Kidney epithelial cell (primary cell): ENCODE measurements at regions not wholly inside any gene's neighbourhood (a gene's known extent, or its start where the extent isn't known, plus 50 kb on each side); places are given as distances from the start of the nearest gene placed in this dataset.

Experiments used
- DNase-seq: peaks from one replicate; pipeline ENCODE4 v3.0.0-alpha.2; 2010; ENCODE audit warnings: low read depth
- H3K27me3 ChIP-seq: 2 replicates; pipeline ENCODE4 v1.6.0; 2011; ENCODE audit warnings: low read length; ENCODE audit not compliant: control insufficient read depth, insufficient read depth
- H3K36me3 ChIP-seq: 2 replicates; pipeline ENCODE4 v1.5.1; 2011; ENCODE audit warnings: low read length; ENCODE audit not compliant: control insufficient read depth, insufficient read depth
- H3K4me3 ChIP-seq: 2 replicates; pipeline ENCODE4 v1.5.1; 2011; ENCODE audit warnings: low read depth, mild to moderate bottlenecking, control low read depth, low read length
- CTCF ChIP-seq: IDR thresholded peaks from 2 replicates; pipeline ENCODE4 v1.5.1; 2011; ENCODE audit warnings: mild to moderate bottlenecking, moderate library complexity, low read length, control low read depth, inconsistent platforms; ENCODE audit not compliant: insufficient read depth, poor library complexity, severe bottlenecking

GRCh38 chr15:24879492-24879891, 75.3 kb upstream of the SNRPN start:
- Histone ChIP-seq H3K4me3 (no peak overlapping the region), H3K27me3 (no peaks in the 10 kb centered on the region), H3K36me3 (no peaks in the 10 kb centered on the region)
- TF ChIP-seq CTCF: no peak
- no peak for DNase-seq

GRCh38 chr15:24880663-24881062, 74.1 kb upstream of the SNRPN start:
- DNase-seq: no peak
- TF ChIP-seq CTCF: no peak
- H3K4me3 ChIP-seq: no peak overlapping the region
- H3K36me3 ChIP-seq: no peaks in the 10 kb centered on the region
- no peaks in the 10 kb centered on the region for H3K27me3 ChIP-seq

- no peaks in the 10 kb centered on the region for H3K36me3 ChIP-seq
- DNase-seq: no peak
- no peak overlapping the region for H3K4me3 ChIP-seq
Measured at GRCh38 chr15:24886538-24886937, 68.2 kb upstream of the SNRPN start.

GRCh38 chr15:24898715-24899272, 56.0 kb upstream of the SNRPN start:
- no peak for TF ChIP-seq CTCF
- Histone ChIP-seq H3K36me3 (no peaks in the 10 kb centered on the region), H3K4me3 (no peak overlapping the region), H3K27me3 (no peaks in the 10 kb centered on the region)
- no peak for DNase-seq

More at GRCh38 chr15:24886538-24886937, 68.2 kb upstream of the SNRPN start:
- H3K27me3 ChIP-seq: no peaks in the 10 kb centered on the region
- TF ChIP-seq CTCF: no peak

GRCh38 chr15:24899367-24899766, 55.4 kb upstream of the SNRPN start:
- no peaks in the 10 kb centered on the region for H3K36me3 ChIP-seq
- no peak for DNase-seq
- no peak overlapping the region for H3K4me3 ChIP-seq
- no peaks in the 10 kb centered on the region for H3K27me3 ChIP-seq
- no peak for TF ChIP-seq CTCF

GRCh38 chr15:24899795-24900194, 55.0 kb upstream of the SNRPN start:
- DNase-seq: no peak
- H3K36me3 ChIP-seq: no peaks in the 10 kb centered on the region
- H3K4me3 ChIP-seq: no peak overlapping the region
- H3K27me3 ChIP-seq: no peaks in the 10 kb centered on the region
- no peak for TF ChIP-seq CTCF
